SW480 (cell line): ENCODE measurements at regions not wholly inside any gene's neighbourhood (a gene's known extent, or its start where the extent isn't known, plus 50 kb on each side); places are given as distances from the start of the nearest gene placed in this dataset.
"Not testable (repeated sequence)": the region's sequence is repeated elsewhere in the genome, so short reads cannot be mapped to it uniquely, and the experiment has no call there.

ENCODE experiments used
- DNase-seq: peaks from one replicate; pipeline ENCODE4 v3.0.0-alpha.2; 2016; ENCODE audit warnings: low spot score

DNA sequence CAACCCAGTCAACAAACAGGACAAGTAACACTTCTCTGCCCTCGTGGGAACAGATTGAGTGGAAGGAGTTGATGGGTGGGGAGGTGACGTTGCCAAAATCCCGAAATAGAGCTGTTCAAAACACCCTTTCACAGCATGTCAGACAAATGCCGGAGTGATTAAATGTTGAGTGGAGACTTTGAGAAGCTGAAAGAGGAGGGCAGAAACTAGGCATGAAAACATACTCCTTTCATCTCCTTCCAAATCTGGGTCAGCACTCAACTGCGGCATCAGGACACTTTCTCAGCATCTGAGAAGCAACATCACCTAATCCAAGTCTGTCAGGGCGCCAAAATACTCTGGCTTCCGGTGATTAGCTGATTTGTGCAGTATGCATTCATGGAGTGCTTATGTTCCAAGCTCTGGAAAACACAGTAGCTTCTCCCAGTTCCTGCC is 51.5 kb upstream of the MRI1 start:
- no peak for DNase-seq

DNA sequence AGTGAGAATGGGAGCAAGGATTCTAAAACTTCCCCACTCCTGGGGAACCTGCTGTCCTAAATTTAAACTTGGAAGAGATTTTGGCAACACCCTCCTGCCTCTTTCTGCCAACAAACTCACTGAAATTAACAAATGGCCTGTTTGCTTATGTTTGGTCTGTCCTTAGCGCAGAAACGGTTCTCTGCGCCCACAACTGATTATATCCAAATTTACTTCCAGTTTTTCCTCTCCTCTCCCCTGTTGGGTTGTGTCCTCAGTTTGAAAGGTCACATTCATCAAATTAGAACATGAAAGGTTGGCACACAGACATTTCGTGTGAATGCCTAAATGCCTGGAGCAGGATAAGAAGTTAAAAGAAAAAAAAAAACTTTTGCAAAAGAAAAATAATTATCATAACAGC is 56.4 kb upstream of the MRI1 start:
- DNase-seq = no peak

DNA sequence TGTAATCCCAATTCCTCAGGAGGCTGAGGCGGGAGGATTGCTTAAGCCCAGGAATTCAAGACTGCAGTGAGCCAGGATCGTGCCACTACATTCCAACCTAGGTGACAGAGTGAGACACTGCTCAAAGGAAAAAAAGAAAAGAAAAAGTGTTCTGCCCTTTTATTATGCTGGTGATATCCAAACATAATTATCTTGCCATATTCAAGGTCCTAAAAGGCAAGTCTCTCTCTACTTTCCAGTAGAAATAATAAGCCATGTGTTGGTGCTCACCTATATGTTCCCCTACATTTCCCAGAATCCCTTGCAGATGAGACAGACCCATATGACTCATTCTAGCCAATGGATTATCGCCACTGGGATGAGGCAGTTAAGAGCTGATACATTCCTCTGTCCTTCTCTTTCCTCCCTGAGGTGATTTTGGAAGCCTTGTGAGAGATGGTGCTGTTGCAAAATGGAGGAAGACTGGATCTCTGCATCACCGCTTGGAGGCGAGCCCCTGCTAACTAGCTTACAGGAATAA is 58.3 kb upstream of the MRI1 start:
- DNase-seq = peak; percentile 24

DNA sequence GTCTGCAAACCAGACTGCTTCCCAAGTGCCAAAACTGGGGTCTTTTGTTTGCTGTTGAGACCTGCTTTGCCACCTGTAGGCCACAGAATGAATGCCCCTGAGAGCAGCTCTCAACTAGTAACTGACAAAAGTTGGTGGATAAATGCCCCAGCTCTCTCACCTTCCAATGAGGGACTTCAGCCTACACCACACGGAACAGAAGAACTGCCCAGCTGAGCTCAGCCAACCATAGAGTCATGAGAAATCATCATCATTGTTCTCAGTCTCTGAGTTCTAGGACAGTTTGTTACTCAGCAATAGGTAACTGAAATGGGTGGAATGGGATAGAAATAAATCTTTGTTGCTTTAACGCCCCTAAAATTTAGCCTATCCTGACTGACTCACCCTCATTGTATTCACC is 59.1 kb upstream of the MRI1 start:
- DNase-seq = no peak

DNA sequence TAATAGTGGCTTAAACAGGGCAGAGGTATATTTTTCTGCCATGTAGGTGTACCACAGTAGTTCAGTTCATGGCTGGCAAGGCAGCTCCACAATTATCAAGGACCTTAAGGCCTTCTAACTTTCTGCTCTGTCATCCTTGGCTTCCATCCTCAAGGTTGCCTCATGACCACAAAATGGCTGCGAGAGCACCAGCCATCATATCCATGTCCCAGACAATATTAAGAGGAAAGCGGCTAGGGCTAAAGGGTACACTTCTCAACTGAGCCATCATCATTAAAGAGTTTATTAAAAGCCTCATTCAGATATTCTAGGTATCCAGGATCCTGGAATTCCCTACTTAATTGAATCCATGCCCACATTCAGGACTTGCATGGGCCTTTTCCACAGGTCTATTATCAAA is 62.7 kb upstream of the MRI1 start:
- DNase-seq = no peak

DNA sequence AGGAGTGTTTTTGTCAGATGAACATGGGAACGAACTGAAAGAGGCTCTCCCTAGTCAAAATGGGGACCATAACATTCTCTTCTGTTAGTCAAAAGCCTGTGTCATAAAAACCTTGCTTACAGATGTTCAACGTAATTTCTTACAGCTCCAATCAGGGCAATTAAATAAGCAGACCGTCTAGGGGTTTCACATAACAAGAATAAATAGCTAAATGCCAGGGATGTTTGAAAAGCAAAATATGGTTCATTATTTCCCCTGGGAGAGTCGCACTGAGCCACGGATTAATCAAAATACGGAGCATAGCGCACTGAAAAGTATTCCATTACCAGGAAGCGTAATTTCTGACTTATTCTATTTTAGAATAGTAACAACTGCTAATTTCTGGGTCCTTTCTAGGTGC is 63.7 kb upstream of the MRI1 start:
- DNase-seq = no peak

DNA sequence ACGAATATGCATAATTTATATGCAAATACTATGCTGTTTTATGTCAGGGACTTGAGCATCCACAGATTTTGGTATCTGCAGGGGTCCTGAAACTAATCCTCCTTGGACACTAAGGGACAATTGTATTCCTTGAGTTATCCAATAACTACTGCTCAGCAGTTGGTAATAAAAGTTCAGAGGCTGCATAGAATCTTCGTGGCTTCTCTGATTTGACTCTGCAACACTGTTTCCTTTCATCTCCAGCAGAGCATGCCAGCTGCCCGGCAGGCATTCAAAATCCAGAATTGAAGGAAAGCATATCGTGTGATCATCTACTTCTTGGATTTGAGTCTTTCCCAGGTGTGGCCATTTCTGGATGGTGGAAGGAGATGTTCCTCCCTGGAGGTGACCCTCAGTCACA is 64.5 kb upstream of the MRI1 start:
- DNase-seq = no peak

DNA sequence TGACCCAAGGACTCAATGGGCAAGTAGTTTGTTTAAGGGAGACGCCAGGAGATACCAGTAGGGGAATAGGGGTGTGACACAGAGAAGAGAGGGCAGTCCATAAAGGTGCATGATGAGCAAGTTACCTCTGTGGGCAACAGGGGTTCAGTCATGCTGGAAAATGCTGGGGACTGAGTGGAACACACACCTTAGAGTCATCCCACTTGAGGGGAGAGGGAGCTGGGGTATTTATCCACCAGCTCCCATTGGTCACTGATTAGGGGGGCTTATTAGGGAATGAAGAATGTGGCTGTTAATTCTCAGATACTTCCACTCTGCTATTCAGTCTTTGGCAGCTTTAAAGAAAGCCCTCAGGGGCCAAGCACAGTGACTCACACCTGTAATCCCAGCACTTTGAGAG is 67.5 kb upstream of the MRI1 start:
- DNase-seq = no peak

DNA sequence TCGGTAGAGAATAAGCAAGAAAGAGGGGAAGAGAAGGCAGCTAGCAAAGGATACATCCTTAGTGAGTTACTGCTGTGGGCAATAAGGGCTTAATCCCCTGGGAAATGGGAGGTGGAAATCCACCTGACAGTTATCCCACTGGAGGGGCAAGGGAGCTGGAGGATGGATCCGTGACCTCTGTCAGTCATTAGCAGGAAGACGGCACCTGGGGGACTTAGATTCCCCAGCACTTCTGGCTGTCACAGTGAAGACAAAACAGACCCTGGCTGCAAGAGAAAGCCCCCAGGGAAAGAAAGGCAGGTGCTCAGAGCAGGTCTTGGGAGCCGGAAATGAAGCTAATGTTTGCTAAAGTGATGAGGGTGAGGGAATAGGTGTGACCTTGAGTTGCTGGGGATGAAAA is 70.4 kb upstream of the MRI1 start:
- DNase-seq = no peak

DNA sequence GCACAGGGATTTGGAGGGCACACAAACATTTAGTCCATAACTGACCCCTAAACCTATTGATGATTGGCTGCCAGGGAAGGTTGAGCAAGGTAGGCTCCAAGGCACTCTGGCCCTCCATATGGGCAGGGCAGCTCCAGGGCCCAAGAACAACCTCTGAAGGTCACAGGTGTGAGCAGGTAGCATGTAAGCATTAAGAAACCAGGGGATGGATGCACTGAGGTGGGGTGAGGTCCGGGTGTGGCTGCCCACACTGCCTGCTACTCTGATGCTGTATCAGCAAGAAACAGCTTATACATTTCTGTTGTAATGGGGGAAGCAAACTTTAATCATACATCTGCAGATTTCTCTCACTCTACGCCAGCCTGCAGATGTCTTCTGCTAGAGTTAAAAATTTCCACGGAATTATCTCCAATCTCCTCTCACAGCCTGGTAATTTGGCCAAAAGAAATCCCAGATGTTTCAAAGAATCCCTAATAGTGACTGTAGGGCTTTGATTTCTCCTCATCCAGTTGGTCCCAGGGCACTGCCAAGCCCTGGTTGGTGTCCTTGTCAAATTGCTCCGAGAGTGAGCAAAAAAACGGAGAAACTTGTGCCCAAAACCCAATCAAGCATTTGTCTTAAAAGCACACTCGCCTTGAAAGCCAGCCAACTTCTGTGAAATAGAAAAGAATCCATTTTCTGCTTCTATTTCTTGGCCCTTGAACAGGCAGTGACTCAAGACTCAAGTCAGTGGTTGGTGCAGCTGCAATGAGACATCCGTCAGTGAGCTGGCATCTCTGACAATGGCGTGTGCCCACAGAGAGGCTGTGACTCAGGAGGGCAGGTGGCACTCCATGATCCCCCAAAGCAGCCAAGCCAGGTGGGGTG is 72.5 kb upstream of the MRI1 start:
- DNase-seq = no peak

DNA sequence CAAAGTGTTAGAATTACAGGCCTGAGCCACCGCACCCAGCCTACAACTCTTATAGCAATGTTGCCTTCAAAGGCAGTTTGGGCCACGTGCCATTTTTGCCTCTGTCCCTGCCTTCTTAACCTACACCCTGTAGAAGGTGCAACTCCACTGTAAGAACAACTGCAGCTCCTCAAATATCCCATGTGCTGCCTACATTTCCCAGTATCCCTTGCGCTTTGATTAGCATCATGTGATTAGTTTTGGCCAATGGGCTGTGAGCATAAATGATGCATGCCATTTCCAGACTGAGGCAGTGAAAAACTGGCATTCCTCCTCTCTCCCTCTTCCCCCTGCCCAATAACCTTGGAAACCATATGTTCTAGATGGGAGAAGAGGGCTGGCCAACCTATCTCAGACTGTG is 75.2 kb upstream of the MRI1 start:
- peak; percentile 43 for DNase-seq

DNA sequence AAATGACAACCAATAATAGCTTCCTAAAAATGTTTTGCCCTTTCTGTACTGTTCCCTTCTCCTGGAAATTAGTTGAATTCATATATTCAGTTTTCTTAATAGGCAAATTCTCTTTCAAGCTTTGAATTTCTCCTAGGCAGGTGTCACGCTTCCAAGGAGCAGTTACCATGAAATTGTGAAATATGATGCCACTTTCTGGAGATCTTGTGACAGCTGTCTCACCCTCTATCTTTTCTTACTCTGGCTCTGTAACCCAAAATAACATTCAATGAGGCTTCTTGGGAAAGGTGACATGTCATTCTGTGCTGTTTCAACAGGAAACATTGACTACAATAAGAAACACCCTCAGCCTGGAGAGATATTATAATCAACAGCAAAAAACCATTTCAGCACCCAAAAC is 80.3 kb upstream of the MRI1 start:
- no peak for DNase-seq

DNA sequence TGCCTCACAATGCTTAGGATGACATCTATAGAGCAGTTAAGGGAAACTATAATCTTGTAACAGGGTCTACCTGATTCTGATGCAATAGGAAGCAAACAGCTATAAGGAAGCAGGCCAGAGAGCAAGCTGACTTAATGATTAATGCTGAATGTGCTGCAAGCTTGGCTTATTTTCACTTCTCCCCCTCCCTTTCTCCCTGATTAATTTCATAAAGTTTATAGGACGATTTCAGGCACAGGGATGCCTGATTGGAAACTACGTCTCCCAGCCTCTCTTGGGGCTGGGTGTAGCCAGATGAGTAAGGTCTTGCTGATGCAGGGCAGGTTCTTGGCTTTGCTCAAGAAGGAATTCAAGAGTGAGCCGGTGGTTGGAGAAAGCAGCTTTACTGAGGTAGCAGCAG is 82.8 kb upstream of the MRI1 start:
- DNase-seq = peak; percentile 50

DNA sequence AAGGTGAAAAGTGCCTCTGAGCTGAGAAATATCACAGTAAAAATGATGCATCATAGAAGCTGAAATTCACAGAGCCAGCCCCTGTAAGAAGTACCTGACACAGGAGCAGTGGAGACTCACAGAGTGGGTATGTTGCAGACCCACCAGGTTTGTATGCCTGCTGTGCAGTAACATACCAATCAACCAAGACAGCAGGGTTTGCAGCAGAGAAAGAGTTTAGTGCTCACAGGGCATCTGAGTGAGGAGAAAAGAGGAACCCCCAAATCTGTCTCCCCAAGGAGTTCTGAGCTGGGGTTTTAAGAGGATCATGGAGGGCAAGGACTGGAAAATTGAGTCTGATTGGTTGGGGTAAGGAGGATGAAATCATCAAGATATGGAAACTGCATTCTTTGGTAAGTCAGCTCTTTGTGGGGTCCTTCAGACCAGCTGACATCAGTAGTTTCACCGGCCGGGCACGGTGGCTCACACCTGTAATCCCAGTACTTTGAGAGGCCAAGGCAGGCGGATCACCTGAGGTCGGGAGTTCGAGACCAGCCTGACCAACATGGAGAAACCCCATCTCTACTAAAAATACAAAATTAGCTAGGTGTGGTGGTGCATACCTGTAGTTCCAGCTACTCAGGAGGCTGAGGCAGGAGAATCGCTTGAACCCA is 83.5 kb upstream of the MRI1 start:
- DNase-seq = not testable (repeated sequence)

DNA sequence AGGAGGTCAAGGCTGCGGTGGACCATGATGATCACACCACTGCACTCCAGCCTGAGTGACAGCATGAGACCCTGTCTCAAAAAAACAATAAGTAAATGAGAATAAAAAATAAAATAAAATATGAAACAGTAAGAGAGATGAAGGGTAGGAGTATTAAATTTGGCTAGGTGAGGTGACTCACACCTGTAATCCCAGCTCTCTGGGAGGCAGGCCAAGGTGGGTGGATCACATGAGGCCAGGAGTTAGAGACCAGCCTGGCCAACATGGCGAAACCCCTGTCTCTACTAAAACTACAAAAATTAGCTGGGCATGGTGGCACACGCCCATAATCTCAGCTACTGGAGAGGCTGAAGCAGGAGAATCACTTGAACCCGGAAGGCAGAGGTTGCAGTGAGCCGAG is 87.4 kb upstream of the MRI1 start:
- not testable (repeated sequence) for DNase-seq

DNA sequence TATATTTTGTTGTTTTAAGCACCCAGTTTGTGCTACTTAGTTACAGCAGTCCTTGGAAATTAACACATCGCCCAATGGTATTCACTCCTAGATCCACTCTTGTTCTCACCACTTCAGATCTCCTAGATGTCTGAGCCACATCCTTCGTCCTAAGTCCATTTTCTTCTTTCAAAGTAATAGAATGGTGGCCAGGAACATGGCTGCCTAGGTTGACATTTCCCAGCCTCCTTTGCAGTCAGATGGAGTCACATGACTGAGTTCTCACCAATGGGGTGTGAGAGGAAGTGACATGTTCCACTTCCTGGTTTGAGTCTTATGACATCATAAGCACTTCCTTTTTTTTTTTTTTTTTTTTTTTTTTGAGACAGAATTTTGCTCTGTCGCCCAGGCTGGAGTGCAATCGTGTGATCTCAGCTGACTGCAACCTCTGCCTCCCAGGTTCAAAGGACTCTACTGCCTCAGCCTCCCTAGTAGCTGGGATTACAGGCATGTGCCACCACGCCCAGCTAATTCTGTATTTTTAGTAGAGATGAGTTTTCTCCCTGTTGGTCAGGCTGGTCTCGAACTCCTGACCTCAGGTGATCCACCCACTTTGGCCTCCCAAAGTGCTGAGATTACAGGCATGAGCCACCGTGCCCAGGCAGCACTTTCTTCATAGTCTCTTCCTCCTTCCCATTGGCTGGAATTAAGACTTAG is 91.7 kb upstream of the MRI1 start:
- peak; percentile 21 for DNase-seq

DNA sequence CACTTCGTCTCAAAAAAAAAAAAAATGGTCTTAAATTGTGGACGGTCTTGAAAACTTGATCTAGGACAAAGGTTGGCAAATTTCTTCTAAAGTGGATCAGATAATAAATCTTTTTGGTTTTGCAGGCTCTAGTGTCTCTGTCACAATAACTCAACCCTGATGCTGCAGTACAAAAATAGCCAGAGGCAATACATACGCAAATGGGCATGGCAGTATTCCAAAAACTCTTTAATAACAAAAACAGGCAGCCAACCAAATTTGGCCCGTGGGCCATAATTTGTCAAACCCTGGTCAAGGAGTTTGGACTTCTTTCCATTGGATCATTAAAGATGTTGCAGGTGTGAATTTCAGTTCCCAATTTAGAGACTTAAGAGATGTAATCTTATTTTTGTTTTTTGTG is 93.5 kb upstream of the MRI1 start:
- no peak for DNase-seq

DNA sequence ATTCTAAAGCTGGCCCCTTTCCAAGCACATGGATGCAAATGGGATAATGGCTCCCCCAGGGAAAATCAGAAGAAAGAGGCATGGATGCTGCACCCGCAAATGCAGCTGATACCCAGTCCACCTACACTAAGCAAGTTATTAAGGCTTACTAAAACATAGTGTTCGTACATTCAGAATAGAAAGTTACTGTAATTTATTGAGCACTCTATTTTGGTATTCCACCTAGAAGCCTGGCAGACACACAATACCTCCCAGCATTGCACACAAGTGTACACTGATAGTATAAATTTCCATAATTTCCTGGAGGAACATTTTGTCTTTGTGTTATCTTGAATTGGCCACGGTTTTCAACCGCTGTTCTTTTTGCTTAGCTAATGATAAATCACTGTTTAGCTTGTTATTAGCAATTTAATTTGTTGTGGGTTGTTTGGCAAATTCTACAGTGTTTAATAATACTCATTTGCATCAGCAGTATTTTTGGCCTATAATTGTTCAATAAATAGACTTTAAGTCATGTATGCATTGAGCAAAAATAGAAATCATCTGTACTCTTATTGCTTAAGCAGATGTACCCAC is 94.5 kb upstream of the MRI1 start:
- no peak for DNase-seq

DNA sequence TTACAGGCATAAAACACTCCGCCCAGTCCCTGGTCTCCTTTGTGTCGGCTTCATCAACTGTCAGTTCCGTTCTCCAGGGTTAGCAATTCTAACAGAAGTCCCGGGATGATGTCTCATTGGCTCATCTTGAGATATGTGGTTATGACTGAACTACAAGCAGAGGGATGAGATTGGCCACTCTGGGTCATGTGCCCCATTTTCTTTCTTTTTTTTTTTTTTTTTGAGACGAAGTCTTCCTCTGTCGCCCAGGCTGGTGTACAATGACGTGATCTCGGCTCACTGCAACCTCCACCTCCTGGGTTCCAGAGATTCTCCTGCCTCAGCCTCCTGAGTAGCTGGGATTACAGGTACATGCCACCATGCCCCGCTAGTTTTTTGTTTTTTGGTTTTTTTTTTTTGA is 95.4 kb upstream of the MRI1 start:
- DNase-seq = no peak

DNA sequence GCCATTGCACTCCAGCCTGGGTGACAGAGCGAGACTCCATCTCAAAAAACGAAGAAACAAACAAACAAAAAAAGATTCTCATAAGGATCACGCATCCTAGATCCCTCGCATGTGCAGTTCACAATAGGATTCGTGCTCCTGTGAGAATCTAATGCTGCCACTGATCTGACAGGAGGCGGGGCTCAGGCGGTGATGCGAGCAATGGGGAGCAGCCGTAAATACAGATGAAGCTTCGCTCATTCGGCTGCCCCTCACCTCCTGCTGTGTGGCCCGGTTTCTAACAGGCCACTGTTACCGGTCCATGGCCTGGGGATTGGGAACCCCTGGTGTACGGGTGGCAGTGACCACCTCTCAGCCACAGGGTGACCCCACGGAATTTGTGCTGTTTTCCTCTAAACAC is 98.2 kb upstream of the MRI1 start:
- DNase-seq = no peak

DNA sequence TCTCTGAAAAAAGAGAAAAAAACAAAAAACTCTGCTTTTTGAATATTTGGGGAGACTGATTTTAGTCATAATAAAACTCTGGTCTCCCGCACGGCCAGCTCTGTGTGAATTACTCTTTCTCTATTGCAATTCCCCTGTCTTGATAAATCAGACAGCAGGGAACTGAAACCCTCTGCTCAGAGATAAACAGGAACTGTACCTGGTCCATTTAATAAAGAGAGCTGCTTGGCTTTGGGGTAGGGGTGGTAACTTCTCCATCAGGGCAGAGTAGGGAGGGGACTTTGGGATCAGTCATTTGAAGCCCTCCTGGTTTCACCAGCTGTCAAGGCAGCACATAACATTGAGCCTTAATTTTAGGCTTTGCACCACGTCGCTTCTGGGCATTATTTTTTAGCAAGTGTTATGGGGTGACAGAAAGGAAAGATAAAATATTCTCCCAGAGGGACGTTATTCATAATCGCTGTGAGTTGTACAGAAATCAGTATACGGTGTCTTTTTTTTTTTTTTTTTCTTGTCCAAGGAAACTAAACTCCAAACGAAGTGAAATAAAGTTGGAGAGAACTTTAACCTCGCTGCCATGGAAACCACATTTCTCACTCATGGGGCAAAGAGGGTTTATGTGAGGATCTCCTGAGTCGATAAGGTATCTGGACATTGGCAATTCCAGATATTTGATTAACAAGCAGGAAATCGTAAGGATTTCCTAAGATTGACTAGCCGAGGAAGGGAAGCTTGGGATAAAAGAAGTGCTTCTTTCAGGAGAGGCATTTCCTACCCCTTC is 99.0 kb upstream of the MRI1 start:
- no peak for DNase-seq
